GM12878 (cell line): ENCODE measurements at regions not wholly inside any gene's neighbourhood (a gene's known extent, or its start where the extent isn't known, plus 50 kb on each side); places are given as distances from the start of the nearest gene placed in this dataset.

Experiments used
- ATAC-seq: fragments of 200-7000 bp; cut with Tn5 transposase; 3 replicates; pipeline ENCODE4 v1.9.1; 2020; ENCODE audit warnings: mild to moderate bottlenecking, moderate library complexity
- BruUV-seq: library from RNA; stranded (reverse); fragments of 400-500 nt; replicated peaks from 2 replicates; lab custom pipeline; 2021; lab: Mats Ljungman, UMichigan
- CTCF ChIA-PET: fragments of 300-600 bp; sonication (Branson Sonifier 250); formaldehyde crosslinking; extraction: SDS; loops from one replicate; lab custom pipeline; 2021; ENCODE audit warnings: inconsistent platforms; lab: Yijun Ruan, JAX
- POLR2A ChIA-PET: fragments of 350-600 bp; formaldehyde crosslinking; extraction: SDS; loops from one replicate; lab custom pipeline; 2021; ENCODE audit warnings: inconsistent platforms; lab: Charles Lee
- RAD21 ChIA-PET: fragments of 300-600 bp; sonication (Branson Sonifier 250); formaldehyde crosslinking; loops from one replicate; lab custom pipeline; 2023; ENCODE audit warnings: antibody characterized with exemption; ENCODE audit not compliant: unreplicated experiment; lab: Charles Lee
- SMC1A ChIA-PET: fragments of 300-600 bp; sonication (Branson Sonifier 250); formaldehyde crosslinking; loops from one replicate; lab custom pipeline; 2023; ENCODE audit not compliant: unreplicated experiment, uncharacterized antibody; lab: Charles Lee
- DNase-seq: peaks from one replicate; pipeline ENCODE4 v3.0.0-alpha.2; 2011; ENCODE audit warnings: low read depth, low spot score
- FAIRE-seq: peaks from 3 replicates; lab custom pipeline; 2011; peaks lifted over from hg19 to GRCh38; lab: Jason Lieb, UNC
- H2AFZ ChIP-seq: 2 replicates; pipeline ENCODE4 v1.6.0; 2011; ENCODE audit warnings: low read depth, low read length, control low read depth; ENCODE audit not compliant: control insufficient read depth
- H3K27ac ChIP-seq: 2 replicates; pipeline ENCODE4 v1.5.1; 2011; ENCODE audit warnings: control low read depth; ENCODE audit not compliant: control insufficient read depth, insufficient read depth
- H3K27me3 ChIP-seq, 2 experiments: replicated peaks in 1 of 2; 2 replicates each; pipeline versions ENCODE4 v1.6.0 to v1.6.1; 2011; ENCODE audit warnings: low read length in 1 of 2; ENCODE audit not compliant: control insufficient read depth in 2 of 2, insufficient read depth in 2 of 2
- H3K36me3 ChIP-seq, 2 experiments: 2 replicates each; pipeline ENCODE4 v1.5.1; 2011; ENCODE audit warnings: low read length in 1 of 2; ENCODE audit not compliant: control insufficient read depth in 2 of 2, insufficient read depth in 2 of 2
- H3K4me1 ChIP-seq: 2 replicates; pipeline ENCODE4 v1.6.1; 2011; ENCODE audit warnings: mild to moderate bottlenecking, low read length, moderate library complexity, mixed read lengths; ENCODE audit not compliant: control insufficient read depth, insufficient read depth
- H3K4me2 ChIP-seq: 2 replicates; pipeline ENCODE4 v1.6.0; 2011; ENCODE audit warnings: control low read depth; ENCODE audit not compliant: control insufficient read depth, insufficient read depth
- H3K4me3 ChIP-seq: fragments of 200-600 bp; sonication (generic); 2 replicates; pipeline ENCODE4 v1.5.1; 2016
- H3K79me2 ChIP-seq: 2 replicates; pipeline ENCODE4 v1.6.0; 2011; ENCODE audit warnings: low read length; ENCODE audit not compliant: control insufficient read depth, insufficient read depth
- H3K9ac ChIP-seq: 2 replicates; pipeline ENCODE4 v1.8.0; 2011; ENCODE audit warnings: low read length, control low read depth, mixed read lengths; ENCODE audit not compliant: control insufficient read depth, insufficient read depth
- H3K9me3 ChIP-seq: replicated peaks from 3 replicates; pipeline ENCODE4 v1.5.1; 2011; ENCODE audit warnings: mild to moderate bottlenecking, low read length; ENCODE audit not compliant: control insufficient read depth, insufficient read depth
- H4K20me1 ChIP-seq: 2 replicates; pipeline ENCODE4 v1.6.0; 2011; ENCODE audit not compliant: control insufficient read depth, insufficient read depth
- ATF7 ChIP-seq: fragments of 450-650 bp; IDR thresholded peaks from 2 replicates; pipeline ENCODE4 v1.6.1; 2016; ENCODE audit warnings: low read depth, mild to moderate bottlenecking
- CBFB ChIP-seq: IDR thresholded peaks from 2 replicates; pipeline ENCODE4 v1.6.1; 2016; ENCODE audit warnings: antibody characterized with exemption, low read depth
- NFYB ChIP-seq: IDR thresholded peaks from 2 replicates; pipeline ENCODE4 v1.6.1; 2011; ENCODE audit warnings: low read depth, mild to moderate bottlenecking, low read length, improper control_type of control experiment, moderate library complexity; ENCODE audit not compliant: insufficient read depth
- POLR2AphosphoS5 ChIP-seq: IDR thresholded peaks from 2 replicates; pipeline ENCODE4 v1.6.1; 2011; ENCODE audit warnings: mild to moderate bottlenecking, low read length, inconsistent platforms
- SREBF2 ChIP-seq: IDR thresholded peaks from 2 replicates; pipeline ENCODE4 v1.6.1; 2012; ENCODE audit warnings: mild to moderate bottlenecking, low read length
- SRF ChIP-seq, 2 experiments: IDR thresholded peaks; 2 replicates each; pipeline ENCODE4 v1.6.1; 2011; ENCODE audit warnings: low read depth in 2 of 2, low read length in 2 of 2, mild to moderate bottlenecking in 1 of 2, moderate library complexity in 1 of 2
- ZNF384 ChIP-seq: IDR thresholded peaks from 2 replicates; pipeline ENCODE4 v1.6.1; 2012; ENCODE audit warnings: low read depth, mild to moderate bottlenecking, low read length, improper control_type of control experiment, borderline replicate concordance
- WGBS: methylation state at CpG from one replicate; pipeline ENCODE4 v1.1.6; 2016; ENCODE audit warnings: low lambda C conversion rate; ENCODE audit not compliant: insufficient replicate concordance, insufficient coverage; ENCODE audit errors: missing lambda C conversion rate; 5-methylcytosine and 5-hydroxymethylcytosine counted together
- in situ Hi-C: fragments of 300-500 bp; cut with MboI; formaldehyde crosslinking; loops from 9 replicates; pipeline ENCODE4 v1.14.3; 2018; ENCODE audit warnings: mixed read lengths
- intact Hi-C: fragments of 100-400 bp; cut with micrococcal nuclease; formaldehyde crosslinking; loops from one replicate; pipeline ENCODE4 v1.14.2; 2022; ENCODE audit not compliant: unreplicated experiment
- TF ChIP-seq, protein P1 (sequence below): fragments of 450-650 bp; IDR thresholded peaks from 2 replicates; pipeline ENCODE4 v1.6.1; 2018; ENCODE audit warnings: mild to moderate bottlenecking, low read depth, moderate library complexity; ENCODE audit not compliant: partially characterized antibody
- TF ChIP-seq, protein P2 (sequence below): fragments of 150-350 bp; IDR thresholded peaks from 2 replicates; pipeline ENCODE4 v1.6.1; 2016; ENCODE audit warnings: low read depth, low read length

DNA sequence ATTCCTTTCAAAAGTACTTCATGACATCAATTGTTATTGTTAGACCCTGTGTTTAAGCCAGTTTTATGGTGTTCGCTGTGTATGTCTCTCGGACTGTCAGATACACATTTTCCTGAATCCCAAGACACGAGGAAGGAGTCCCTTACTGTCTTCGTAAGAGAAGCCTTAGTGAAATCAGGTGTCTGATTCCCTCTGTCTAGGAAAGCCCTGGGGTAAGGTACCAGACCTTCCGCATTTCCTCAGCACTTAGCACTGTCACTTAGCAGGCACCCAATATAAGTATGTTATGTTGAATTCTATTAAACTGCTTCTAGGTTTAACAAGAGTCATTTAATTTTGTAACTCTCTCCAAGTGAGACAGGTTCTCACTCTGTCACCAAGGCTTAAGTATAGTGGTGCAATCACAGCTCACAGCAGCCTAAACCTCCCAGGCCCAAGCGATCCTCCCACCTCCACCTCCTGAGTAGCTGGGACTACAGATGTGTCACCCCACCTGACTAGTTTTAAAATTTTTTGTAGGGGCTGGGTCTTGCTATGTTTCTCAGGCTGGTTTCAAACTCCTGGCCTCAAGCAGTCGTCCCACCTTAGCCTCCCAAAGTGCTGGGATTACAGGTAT lies 111.0 kb downstream of the BBS10 start (continued):
- TF ChIP-seq CBFB = no peak
- TF ChIP-seq, protein P1, sequence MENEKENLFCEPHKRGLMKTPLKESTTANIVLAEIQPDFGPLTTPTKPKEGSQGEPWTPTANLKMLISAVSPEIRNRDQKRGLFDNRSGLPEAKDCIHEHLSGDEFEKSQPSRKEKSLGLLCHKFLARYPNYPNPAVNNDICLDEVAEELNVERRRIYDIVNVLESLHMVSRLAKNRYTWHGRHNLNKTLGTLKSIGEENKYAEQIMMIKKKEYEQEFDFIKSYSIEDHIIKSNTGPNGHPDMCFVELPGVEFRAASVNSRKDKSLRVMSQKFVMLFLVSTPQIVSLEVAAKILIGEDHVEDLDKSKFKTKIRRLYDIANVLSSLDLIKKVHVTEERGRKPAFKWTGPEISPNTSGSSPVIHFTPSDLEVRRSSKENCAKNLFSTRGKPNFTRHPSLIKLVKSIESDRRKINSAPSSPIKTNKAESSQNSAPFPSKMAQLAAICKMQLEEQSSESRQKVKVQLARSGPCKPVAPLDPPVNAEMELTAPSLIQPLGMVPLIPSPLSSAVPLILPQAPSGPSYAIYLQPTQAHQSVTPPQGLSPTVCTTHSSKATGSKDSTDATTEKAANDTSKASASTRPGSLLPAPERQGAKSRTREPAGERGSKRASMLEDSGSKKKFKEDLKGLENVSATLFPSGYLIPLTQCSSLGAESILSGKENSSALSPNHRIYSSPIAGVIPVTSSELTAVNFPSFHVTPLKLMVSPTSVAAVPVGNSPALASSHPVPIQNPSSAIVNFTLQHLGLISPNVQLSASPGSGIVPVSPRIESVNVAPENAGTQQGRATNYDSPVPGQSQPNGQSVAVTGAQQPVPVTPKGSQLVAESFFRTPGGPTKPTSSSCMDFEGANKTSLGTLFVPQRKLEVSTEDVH = no peak
- no peak for TF ChIP-seq POLR2AphosphoS5

DNA sequence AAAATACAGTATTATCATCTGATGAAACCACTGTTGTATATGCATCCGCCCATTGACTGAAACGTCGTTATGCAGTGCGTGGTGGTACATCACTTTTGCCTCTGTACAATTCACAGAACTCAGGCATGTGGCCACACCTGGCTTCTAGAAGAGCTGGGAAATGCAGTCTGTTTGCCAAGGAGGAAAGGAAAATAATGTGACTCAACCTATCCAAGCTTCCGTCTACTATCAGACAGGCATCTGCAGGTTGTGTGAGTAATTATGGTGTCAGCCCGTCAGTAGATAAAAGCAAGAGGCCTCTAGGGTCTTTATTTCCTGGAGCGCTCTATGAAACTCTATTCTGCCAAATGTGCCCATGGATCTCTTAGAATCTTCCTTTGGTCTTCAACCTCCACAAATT lies 111.6 kb downstream of the BBS10 start:
- SMC1A ChIA-PET = no interaction called here
- in situ Hi-C loops = no loop called here
- FAIRE-seq = no peak

More for the DNA sequence above, 111.6 kb downstream of the BBS10 start:
- Histone ChIP-seq H4K20me1 (no peaks in the 10 kb centered on the region), H3K27ac (no peak overlapping the region), H3K27me3 (no peaks in the 10 kb centered on the region), H3K4me1 (no peaks in the 10 kb centered on the region), H3K36me3 (no peaks in the 10 kb centered on the region), H3K4me3 (no peak overlapping the region), H3K79me2 (no peaks in the 10 kb centered on the region), H3K9ac (no peak overlapping the region), H2AFZ (no peak overlapping the region), H3K4me2 (no peak overlapping the region), H3K9me3 (no peaks in the 10 kb centered on the region)
- no TSS peak for BruUV-seq
- POLR2A ChIA-PET = no interaction called here
- 78% methylated on average over 7 of the region's 7 CpGs for WGBS
- RAD21 ChIA-PET = no interaction called here
- ATAC-seq = no peak
- CTCF ChIA-PET = no interaction called here
- intact Hi-C loops = no loop called here
- TF ChIP-seq, protein P2, sequence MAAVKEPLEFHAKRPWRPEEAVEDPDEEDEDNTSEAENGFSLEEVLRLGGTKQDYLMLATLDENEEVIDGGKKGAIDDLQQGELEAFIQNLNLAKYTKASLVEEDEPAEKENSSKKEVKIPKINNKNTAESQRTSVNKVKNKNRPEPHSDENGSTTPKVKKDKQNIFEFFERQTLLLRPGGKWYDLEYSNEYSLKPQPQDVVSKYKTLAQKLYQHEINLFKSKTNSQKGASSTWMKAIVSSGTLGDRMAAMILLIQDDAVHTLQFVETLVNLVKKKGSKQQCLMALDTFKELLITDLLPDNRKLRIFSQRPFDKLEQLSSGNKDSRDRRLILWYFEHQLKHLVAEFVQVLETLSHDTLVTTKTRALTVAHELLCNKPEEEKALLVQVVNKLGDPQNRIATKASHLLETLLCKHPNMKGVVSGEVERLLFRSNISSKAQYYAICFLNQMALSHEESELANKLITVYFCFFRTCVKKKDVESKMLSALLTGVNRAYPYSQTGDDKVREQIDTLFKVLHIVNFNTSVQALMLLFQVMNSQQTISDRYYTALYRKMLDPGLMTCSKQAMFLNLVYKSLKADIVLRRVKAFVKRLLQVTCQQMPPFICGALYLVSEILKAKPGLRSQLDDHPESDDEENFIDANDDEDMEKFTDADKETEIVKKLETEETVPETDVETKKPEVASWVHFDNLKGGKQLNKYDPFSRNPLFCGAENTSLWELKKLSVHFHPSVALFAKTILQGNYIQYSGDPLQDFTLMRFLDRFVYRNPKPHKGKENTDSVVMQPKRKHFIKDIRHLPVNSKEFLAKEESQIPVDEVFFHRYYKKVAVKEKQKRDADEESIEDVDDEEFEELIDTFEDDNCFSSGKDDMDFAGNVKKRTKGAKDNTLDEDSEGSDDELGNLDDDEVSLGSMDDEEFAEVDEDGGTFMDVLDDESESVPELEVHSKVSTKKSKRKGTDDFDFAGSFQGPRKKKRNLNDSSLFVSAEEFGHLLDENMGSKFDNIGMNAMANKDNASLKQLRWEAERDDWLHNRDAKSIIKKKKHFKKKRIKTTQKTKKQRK = no peak
- no peak for TF ChIP-seq SRF (IDR thresholded peaks at IDR 0.05; ENCODE audit: low read depth in 2 of 2, low read length in 2 of 2)
- TF ChIP-seq NFYB = no peak
- no peak for TF ChIP-seq ZNF384
- TF ChIP-seq SREBF2 = no peak
- TF ChIP-seq ATF7 = no peak
- no peak for DNase-seq
